UCSD-AML1 (cell line): ENCODE measurements at regions not wholly inside any gene's neighbourhood (a gene's known extent, or its start where the extent isn't known, plus 50 kb on each side); places are given as distances from the start of the nearest gene placed in this dataset.

Source experiments
- DNase-seq: peaks from one replicate; lab custom pipeline; 2025; ENCODE audit not compliant: unreplicated experiment; lab: John Stamatoyannopoulos, UW

- DNase-seq = no peak
Measured at GRCh38 chr12:60290532-60290931, 694.7 kb downstream of the SLC16A7 start.

DNA sequence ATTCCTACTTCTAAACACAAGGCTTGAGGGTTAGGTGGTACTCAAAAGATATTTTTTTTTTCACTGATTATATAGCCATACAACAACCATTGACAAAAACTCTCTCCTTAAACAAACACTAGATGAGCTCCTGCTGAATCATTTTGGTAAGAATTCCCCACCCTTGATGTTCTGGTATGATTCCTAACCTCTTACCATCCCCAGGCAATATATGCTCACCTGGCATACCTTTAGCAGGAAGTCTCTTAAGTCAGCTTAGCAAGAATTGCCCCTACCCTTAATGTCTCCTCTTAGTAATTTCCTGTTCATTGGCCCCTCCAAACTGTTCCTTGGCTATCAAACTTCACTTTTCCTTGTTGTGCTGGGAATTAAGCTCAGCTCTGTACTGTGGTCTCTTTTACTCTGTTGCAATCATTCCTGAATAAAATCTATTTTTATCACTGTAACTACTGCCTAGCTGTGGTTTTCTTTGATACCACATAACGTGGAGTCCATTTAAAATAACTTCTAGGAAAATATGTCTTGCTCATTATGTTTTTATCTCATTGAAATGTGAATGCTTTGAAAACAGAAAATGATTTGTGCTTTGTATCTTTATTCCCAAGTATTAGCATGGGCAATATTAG is 712.6 kb downstream of the SLC16A7 start:
- no peak for DNase-seq

DNA sequence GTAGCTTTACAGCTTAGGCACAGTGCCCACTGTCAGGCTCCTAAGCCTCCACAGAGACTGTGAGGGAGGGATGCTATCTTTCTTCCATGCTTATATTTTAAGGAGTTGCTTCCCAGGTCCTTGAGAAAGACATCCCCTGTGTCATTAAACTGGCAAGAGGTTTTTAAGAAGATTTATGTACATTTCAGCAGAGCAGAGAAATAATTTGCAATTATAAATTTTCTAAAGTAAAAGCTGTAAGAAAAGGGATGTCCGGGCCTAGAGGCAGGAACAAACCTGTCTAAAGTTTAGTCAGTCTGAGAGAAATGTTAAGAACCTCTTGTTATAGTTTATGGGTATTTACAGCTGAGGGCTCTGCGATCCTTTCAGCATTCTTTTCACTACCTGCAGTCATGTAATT is 716.1 kb downstream of the SLC16A7 start:
- DNase-seq = no peak

GRCh38 chr12:60317361-60317760 is 721.5 kb downstream of the SLC16A7 start:
- no peak for DNase-seq

- no peak for DNase-seq
Measured at GRCh38 chr12:60324746-60325145, 728.9 kb downstream of the SLC16A7 start.

- no peak for DNase-seq
Measured at GRCh38 chr12:60333461-60333860, 737.6 kb downstream of the SLC16A7 start.

GRCh38 chr12:60335745-60336144 is 739.9 kb downstream of the SLC16A7 start:
- DNase-seq = no peak

DNA sequence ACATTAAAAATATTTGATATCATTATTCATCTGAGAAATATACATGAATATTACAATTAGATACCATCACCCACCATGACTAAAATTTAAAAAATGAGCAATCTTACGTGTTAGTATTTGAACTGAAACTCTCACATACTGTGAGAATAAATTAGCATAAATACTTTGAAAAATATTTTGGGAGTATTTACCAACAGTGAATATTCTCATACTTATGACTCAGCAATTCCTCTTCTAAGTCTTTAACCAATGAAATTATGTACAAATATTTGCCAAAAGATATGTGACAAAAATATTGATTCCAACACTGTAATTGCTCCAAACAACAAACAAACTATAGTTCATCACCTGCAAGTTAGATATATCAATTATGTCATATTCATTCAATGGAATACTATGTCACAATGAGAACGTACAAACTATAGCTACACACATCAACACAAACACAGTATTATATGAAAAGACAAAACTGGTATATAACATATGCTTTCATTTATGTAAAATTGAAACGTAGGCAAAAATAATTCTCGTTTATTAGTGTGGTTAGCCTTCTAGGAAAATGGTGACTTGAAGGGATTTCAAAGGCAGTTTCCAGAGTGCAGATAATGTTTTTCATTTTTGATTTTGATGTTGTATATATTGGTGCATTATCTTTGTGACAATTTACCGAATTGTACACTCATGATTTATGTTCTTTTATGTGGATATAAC is 742.2 kb downstream of the SLC16A7 start:
- DNase-seq = no peak

DNA sequence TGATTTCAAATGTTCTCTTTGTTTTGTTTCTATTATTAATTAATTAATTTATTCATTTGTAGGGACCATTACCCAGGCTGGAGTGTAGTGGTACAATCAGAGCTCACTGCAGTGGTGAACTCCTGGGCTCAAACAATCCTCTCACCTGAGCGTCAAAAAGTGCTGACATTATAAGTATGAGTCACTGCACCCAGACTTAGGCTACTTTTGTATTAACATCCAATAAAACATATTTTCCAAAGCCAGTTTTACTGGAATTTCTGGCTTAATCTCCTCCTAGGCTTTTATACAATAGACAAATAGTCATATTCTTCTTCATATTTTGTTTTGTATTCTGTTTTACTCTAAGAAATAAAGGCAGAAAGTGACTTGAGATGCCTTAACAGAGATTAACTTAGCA is 749.6 kb downstream of the SLC16A7 start:
- no peak for DNase-seq

GRCh38 chr12:60349232-60349978 is 753.6 kb downstream of the SLC16A7 start:
- DNase-seq = no peak

DNA sequence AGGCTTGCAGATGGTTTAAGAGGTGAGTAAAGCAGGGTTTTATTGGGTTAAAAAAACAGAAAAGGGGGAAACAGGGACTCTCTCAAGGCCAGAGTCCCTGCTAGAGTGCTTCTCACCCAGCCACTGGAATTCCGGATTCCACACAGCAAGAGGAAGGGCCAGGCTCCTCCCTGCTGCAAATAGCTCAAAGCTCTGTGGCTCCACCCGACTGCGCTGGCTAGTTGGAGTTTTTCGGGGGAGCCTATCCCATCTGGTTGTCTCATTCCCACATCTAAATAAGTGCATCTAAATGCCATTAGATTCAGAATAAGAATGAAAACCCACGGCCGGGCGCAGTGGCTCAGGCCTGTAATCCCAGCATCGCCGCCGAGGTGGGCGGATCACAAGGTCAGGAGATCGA is 791.5 kb downstream of the SLC16A7 start:
- no peak for DNase-seq

DNA sequence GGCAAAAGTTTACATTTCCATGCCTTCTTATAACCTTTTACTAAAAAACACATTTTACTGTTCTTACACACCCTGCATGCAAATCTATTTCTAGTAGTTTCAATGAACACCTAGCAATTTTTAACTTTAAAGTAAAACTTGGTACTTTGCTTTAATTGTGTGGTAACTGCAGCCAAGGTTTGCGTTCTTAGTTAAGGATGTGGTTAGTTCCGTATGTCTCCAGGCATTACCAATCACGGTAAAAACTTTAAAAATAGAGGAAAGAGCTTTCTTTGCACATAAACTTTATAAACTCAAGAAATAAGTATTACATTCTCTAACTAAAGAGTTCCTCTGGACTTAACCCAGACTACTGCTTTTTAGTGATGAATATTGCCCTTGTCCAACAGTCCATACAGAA is 795.2 kb downstream of the SLC16A7 start:
- DNase-seq = no peak

- no peak for DNase-seq
Measured at GRCh38 chr12:60391791-60392190, 796.0 kb downstream of the SLC16A7 start.

DNA sequence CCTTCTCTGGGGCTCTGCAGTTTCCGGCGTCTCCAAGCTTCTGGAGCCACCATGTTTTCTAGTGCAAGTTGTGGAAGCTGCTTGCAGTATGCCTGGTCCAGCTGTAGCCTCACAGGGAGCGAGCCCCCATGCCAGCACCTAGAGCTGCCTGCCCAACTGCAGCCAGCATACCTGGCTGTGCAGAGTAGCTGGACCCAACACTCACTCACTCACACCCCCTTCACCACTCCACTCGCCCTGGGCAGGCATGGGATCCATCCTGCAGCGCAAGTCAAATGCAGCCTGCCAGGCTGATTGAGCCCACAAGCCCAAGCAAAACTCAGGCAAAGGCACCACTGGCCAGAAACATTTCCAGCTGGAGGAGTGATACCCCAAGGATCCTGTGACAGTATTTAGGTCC is 797.3 kb downstream of the SLC16A7 start:
- DNase-seq = no peak

GRCh38 chr12:60394665-60395064 is 798.8 kb downstream of the SLC16A7 start:
- no peak for DNase-seq

DNA sequence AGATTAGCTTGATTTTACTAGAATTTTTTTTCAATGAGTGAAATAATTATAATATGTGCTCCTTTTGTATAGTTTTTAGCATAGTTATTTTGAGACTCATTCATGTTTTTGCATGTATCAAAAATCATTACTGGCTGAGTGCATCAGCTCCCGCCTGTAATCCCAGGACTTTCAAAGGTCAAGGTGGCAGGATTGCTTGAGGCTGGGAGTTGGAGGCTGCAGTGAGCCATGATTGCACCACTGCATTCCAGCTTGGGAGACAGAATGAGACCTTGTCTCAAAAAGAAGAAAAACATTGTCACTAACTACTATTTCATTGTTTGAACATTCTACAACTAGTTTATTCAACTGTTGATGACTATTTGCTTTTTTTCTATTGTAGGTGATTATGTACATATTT is 802.7 kb downstream of the SLC16A7 start:
- DNase-seq = no peak

DNA sequence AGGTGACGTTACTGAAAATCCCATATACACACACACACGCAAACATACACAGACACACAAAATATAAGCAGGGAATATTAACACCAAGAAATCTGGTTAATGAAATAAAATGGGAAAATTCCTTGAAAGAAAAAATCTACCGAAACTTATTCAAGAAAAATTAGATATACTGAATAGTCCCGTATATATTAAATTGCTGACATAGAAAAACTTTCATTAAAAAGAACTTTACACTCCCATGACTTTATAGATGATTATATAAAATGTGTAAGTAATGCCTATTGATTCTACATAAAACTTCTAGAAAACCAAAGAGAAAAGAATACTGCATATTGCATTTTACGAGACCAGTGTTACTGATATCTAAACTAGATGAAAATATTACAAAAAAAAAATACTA is 803.2 kb downstream of the SLC16A7 start:
- no peak for DNase-seq

GRCh38 chr12:60402996-60403395 is 807.2 kb downstream of the SLC16A7 start:
- no peak for DNase-seq

- no peak for DNase-seq
Measured at GRCh38 chr12:60415351-60415750, 819.5 kb downstream of the SLC16A7 start.

DNA sequence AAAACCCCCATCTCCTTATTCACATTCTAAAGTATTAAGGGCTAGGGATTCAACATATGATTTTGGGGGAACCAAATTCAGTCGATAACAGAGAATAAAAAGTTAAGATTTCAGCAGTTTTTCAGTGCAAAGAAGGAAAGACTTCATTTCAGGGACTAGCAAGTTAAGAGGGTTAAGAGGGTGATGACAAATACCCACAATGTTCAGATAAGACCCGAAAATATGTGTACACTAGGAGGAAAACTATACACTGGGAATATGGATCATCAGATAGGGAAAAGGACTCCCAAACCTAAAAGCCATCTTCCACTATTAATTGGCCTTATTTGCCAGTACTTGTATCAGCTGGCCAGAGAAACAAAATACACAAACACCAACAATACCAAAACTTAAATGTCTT is 824.2 kb downstream of the SLC16A7 start:
- DNase-seq = no peak

DNA sequence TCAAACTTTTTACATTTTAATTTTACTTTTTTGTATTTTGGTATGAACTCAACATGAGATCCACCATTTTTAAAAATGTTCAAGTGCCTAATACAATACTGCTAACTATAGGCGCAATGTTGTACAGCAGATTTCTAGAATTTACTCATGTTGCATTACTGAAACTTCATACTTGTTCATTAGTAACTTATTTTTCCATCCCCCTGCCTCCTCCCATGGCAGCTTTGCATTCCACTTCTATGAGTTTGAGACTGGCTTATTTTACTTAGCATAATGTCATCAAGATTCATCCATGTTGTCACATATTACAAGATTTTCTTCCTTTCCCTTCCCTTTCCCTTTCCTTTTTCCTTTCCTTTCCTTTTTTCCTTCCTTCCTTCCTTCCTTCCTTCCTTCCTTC is 825.9 kb downstream of the SLC16A7 start:
- no peak for DNase-seq

DNA sequence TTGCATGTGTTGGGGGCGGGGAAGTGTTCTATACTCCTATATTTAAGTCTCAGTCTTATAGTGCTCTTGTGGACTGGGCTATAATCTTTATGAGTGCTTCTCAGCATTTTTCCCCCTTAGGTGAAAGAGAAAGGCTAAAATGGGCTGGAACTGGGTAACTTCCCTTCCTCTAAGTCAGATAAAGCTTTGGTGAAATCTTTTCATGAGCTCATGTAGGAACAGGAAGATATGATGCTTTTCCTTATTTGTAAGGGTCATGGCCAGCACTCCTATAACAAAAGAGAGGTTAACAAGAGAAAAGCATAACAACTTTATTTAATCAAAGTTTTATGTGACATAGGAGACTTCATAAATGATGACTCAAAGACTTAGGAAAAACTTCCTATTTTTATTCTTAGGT is 841.5 kb downstream of the SLC16A7 start:
- DNase-seq = no peak
